Daoy (cell line): ENCODE measurements at regions not wholly inside any gene's neighbourhood (a gene's known extent, or its start where the extent isn't known, plus 50 kb on each side); places are given as distances from the start of the nearest gene placed in this dataset.
"Not testable (repeated sequence)": the region's sequence is repeated elsewhere in the genome, so short reads cannot be mapped to it uniquely, and the experiment has no call there.

Experiments used
- DNase-seq: peaks from one replicate; pipeline ENCODE4 v3.0.0-alpha.2; 2015; ENCODE audit warnings: low read depth

- no peak for DNase-seq
These were observed 178.2 kb downstream of the ENC1 start for GRCh38 chr5:74462356-74462755.

- DNase-seq: no peak
These were observed 179.3 kb downstream of the ENC1 start for GRCh38 chr5:74461251-74461650.

- no peak for DNase-seq
These were observed 179.8 kb downstream of the ENC1 start for GRCh38 chr5:74460694-74461093.

GRCh38 chr5:74459984-74460383 lies 180.5 kb downstream of the ENC1 start:
- no peak for DNase-seq

- no peak for DNase-seq
These were observed 182.7 kb downstream of the ENC1 start for GRCh38 chr5:74457876-74458275.

- DNase-seq: no peak
These were observed 186.1 kb downstream of the ENC1 start for GRCh38 chr5:74454263-74455030.

GRCh38 chr5:74452856-74453255 lies 187.7 kb downstream of the ENC1 start:
- no peak for DNase-seq

- DNase-seq: no peak
These were observed 190.4 kb downstream of the ENC1 start for GRCh38 chr5:74450095-74450494.

GRCh38 chr5:74446725-74447241 lies 193.7 kb downstream of the ENC1 start:
- DNase-seq: peak; percentile 22

- DNase-seq: no peak
These were observed 198.1 kb downstream of the ENC1 start for GRCh38 chr5:74442466-74442865.

GRCh38 chr5:74441616-74442015 lies 198.9 kb downstream of the ENC1 start:
- DNase-seq: no peak

GRCh38 chr5:74440341-74440740 lies 200.2 kb downstream of the ENC1 start:
- DNase-seq: no peak

GRCh38 chr5:74437870-74438269 lies 202.7 kb downstream of the ENC1 start:
- not testable (repeated sequence) for DNase-seq

- peak; percentile 6 for DNase-seq
These were observed 206.4 kb downstream of the ENC1 start for GRCh38 chr5:74433896-74434829.

- DNase-seq: peak; percentile 37
These were observed 207.2 kb downstream of the ENC1 start for GRCh38 chr5:74433255-74433895.

GRCh38 chr5:74432721-74433120 lies 207.8 kb downstream of the ENC1 start:
- no peak for DNase-seq

GRCh38 chr5:74432216-74432615 lies 208.3 kb downstream of the ENC1 start:
- no peak for DNase-seq

GRCh38 chr5:74431290-74431669 lies 209.2 kb downstream of the ENC1 start:
- no peak for DNase-seq

- no peak for DNase-seq
These were observed 209.8 kb downstream of the ENC1 start for GRCh38 chr5:74430631-74431289.

- DNase-seq: no peak
These were observed 211.0 kb downstream of the ENC1 start for GRCh38 chr5:74429495-74429894.

- no peak for DNase-seq
These were observed 211.7 kb downstream of the ENC1 start for GRCh38 chr5:74428876-74429275.

GRCh38 chr5:74428275-74428674 lies 212.3 kb downstream of the ENC1 start:
- DNase-seq: no peak
